ENCODE measurements at regions not wholly inside any gene's neighbourhood (a gene's known extent, or its start where the extent isn't known, plus 50 kb on each side); places are given as distances from the start of the nearest gene placed in this dataset.
"Not testable (repeated sequence)": the region's sequence is repeated elsewhere in the genome, so short reads cannot be mapped to it uniquely, and the experiment has no call there.

DNA sequence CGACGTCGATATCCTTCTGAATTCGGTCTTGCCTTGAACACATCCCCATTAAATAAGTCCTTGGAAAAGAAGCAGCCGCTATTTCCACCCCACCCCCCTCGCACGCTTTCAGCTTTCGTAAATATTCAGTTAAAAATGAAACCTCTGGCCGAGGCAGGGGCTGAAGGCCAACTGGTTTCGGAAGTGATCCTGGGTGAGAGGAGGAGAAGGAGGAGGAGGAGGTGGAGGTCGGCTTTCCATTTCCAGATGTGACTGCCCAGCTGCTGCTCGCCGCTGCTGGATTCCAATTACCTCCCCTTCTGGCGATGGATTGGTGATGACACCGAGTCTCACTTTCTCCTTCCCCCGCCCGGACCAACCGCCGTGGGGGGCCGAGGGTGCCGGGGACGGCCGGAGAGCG lies 73.1 kb upstream of the NBPF8 start:
- TF ChIP-seq, protein P1, sequence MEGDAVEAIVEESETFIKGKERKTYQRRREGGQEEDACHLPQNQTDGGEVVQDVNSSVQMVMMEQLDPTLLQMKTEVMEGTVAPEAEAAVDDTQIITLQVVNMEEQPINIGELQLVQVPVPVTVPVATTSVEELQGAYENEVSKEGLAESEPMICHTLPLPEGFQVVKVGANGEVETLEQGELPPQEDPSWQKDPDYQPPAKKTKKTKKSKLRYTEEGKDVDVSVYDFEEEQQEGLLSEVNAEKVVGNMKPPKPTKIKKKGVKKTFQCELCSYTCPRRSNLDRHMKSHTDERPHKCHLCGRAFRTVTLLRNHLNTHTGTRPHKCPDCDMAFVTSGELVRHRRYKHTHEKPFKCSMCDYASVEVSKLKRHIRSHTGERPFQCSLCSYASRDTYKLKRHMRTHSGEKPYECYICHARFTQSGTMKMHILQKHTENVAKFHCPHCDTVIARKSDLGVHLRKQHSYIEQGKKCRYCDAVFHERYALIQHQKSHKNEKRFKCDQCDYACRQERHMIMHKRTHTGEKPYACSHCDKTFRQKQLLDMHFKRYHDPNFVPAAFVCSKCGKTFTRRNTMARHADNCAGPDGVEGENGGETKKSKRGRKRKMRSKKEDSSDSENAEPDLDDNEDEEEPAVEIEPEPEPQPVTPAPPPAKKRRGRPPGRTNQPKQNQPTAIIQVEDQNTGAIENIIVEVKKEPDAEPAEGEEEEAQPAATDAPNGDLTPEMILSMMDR (IDR thresholded peaks at IDR 0.05), result not testable (repeated sequence)
- TF ChIP-seq POLR2A (IDR thresholded peaks at IDR 0.05), result not testable (repeated sequence)
